GM12892 (cell line): ENCODE measurements at regions not wholly inside any gene's neighbourhood (a gene's known extent, or its start where the extent isn't known, plus 50 kb on each side); places are given as distances from the start of the nearest gene placed in this dataset.

Experiments used
- POLR2A ChIP-seq: IDR thresholded peaks from 2 replicates; pipeline ENCODE4 v1.6.1; 2011; ENCODE audit warnings: low read depth, low read length, control low read depth
- POLR2AphosphoS5 ChIP-seq: IDR thresholded peaks from 2 replicates; pipeline ENCODE4 v1.6.1; 2011; ENCODE audit warnings: low read depth, low read length, control low read depth
- TAF1 ChIP-seq: IDR thresholded peaks from 2 replicates; pipeline ENCODE4 v1.6.1; 2011; ENCODE audit warnings: low read depth, mild to moderate bottlenecking, control low read depth, low read length, borderline replicate concordance

- TF ChIP-seq POLR2AphosphoS5 (no peak), POLR2A (no peak), TAF1 (no peak)
Measured at GRCh38 chr12:95412482-95413311, 61.3 kb upstream of the METAP2 start.
